Esophagus muscularis mucosa (tissue), 3 donors: ENCODE measurements at regions not wholly inside any gene's neighbourhood (a gene's known extent, or its start where the extent isn't known, plus 50 kb on each side); places are given as distances from the start of the nearest gene placed in this dataset.

Experiments
- POLR2AphosphoS5 ChIP-seq, 2 donors: sonication (generic); formaldehyde crosslinking; IDR thresholded peaks; one replicate each; pipeline ENCODE4 v1.6.1; 2017; ENCODE audit warnings: antibody characterized with exemption in 2 of 2
- TF ChIP-seq, protein P1 (sequence below), 3 experiments: fragments of 200-600 bp in 2 of 3; fragments of 450-650 bp in 1 of 3; sonication (generic) in 2 of 3; IDR thresholded peaks; one replicate each; pipeline ENCODE4 v1.5.1; 2017 to 2019; ENCODE audit warnings: antibody characterized with exemption in 3 of 3, mild to moderate bottlenecking in 2 of 3, moderate library complexity in 1 of 3

DNA sequence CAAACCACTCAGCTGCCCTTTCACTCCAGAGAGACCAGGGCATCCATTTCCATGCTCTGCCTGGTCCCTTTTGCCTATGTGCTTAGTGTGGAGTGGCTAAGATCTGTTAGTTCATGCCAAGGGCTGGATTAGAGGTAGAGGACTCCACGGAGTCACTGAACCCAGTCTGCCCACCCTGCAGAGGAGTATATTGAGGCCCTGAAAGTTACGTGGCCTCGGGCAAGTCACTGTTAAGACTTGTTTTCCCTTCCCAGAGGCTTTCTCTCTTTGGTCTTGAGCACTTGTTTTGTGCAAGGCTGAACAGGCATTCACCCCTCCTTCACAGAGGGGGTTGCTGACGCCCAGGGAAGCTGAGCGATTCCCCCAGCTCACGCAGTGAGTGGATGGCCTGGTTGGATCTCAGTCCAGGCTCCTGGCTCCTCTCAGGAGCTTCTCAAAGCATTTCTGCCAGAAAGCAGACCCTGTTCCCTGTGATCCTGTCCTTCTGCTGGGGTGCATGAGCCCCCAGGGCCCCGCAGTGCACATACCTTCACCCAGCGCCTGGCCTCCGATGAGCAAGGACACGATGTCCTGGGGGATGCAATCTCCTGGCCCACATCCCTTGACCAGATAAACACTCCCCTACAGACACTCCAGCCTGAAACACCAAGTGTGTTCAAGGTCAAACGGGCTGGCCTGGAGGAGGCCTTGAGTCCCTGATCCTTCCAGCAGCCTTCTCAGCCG lies 153.4 kb upstream of the GSE1 start:
- TF ChIP-seq, protein P1, sequence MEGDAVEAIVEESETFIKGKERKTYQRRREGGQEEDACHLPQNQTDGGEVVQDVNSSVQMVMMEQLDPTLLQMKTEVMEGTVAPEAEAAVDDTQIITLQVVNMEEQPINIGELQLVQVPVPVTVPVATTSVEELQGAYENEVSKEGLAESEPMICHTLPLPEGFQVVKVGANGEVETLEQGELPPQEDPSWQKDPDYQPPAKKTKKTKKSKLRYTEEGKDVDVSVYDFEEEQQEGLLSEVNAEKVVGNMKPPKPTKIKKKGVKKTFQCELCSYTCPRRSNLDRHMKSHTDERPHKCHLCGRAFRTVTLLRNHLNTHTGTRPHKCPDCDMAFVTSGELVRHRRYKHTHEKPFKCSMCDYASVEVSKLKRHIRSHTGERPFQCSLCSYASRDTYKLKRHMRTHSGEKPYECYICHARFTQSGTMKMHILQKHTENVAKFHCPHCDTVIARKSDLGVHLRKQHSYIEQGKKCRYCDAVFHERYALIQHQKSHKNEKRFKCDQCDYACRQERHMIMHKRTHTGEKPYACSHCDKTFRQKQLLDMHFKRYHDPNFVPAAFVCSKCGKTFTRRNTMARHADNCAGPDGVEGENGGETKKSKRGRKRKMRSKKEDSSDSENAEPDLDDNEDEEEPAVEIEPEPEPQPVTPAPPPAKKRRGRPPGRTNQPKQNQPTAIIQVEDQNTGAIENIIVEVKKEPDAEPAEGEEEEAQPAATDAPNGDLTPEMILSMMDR (IDR thresholded peaks at IDR 0.05), result no peak
- TF ChIP-seq POLR2AphosphoS5 (IDR thresholded peaks at IDR 0.05), result peak; percentile 52 to 65
